Tibial nerve (tissue), 4 donors: ENCODE measurements at regions not wholly inside any gene's neighbourhood (a gene's known extent, or its start where the extent isn't known, plus 50 kb on each side); places are given as distances from the start of the nearest gene placed in this dataset.

Source experiments
- DNase-seq, 2 donors: peaks; one replicate each; pipeline ENCODE4 v3.0.0-alpha.2; 2019; ENCODE audit warnings: low spot score in 2 of 2
- H3K27ac ChIP-seq, 4 donors: fragments of 200-600 bp; sonication (generic) in 3 of 4; one replicate each; pipeline ENCODE4 v1.5.1; 2017 to 2019; ENCODE audit warnings: mild to moderate bottlenecking in 1 of 4
- H3K27me3 ChIP-seq, 2 donors: fragments of 200-600 bp; sonication (generic) in 1 of 2; one replicate each; pipeline versions ENCODE4 v1.5.1 to v1.6.0; 2017 to 2019
- H3K36me3 ChIP-seq, 3 donors: fragments of 200-600 bp; sonication (generic); one replicate each; pipeline ENCODE4 v1.5.1; 2018 to 2019
- H3K4me1 ChIP-seq, 4 donors: fragments of 200-600 bp; sonication (generic) in 3 of 4; one replicate each; pipeline ENCODE4 v1.5.1; 2017 to 2019
- H3K4me3 ChIP-seq, 4 donors: fragments of 200-600 bp; sonication (generic) in 3 of 4; one replicate each; pipeline ENCODE4 v1.5.1; 2017 to 2019; ENCODE audit warnings: mild to moderate bottlenecking in 1 of 4, moderate library complexity in 1 of 4
- H3K9me3 ChIP-seq, 4 donors: fragments of 200-600 bp; sonication (generic) in 3 of 4; one replicate each; pipeline ENCODE4 v1.5.1; 2017 to 2019
- EP300 ChIP-seq, 2 donors: sonication (generic); formaldehyde crosslinking; IDR thresholded peaks; one replicate each; pipeline ENCODE4 v1.6.1; 2017; ENCODE audit warnings: antibody characterized with exemption in 2 of 2, mild to moderate bottlenecking in 1 of 2
- POLR2A ChIP-seq, 2 donors: fragments of 450-650 bp; IDR thresholded peaks; one replicate each; pipeline ENCODE4 v1.6.1; 2017; ENCODE audit warnings: antibody characterized with exemption in 2 of 2, mild to moderate bottlenecking in 2 of 2, moderate library complexity in 2 of 2
- WGBS, 2 donors: methylation state at CpG; one replicate each; pipeline ENCODE4 v1.1.5; 2018; 5-methylcytosine and 5-hydroxymethylcytosine counted together
- TF ChIP-seq, protein P1 (sequence below), 5 experiments: fragments of 200-600 bp in 3 of 5; fragments of 450-650 bp in 2 of 5; sonication (generic) in 3 of 5; IDR thresholded peaks; one replicate each; pipeline ENCODE4 v1.5.1; 2016 to 2019; ENCODE audit warnings: antibody characterized with exemption in 5 of 5, mild to moderate bottlenecking in 3 of 5, moderate library complexity in 2 of 5

GRCh38 chr2:181190711-181191110, 210.3 kb downstream of the UBE2E3 start:
- Histone ChIP-seq H3K27me3 (no peaks in the 10 kb centered on the region), H3K27ac (no peak overlapping the region), H3K4me3 (no peak overlapping the region), H3K9me3 (no peaks in the 10 kb centered on the region), H3K36me3 (no peaks in the 10 kb centered on the region), H3K4me1 (no peaks in the 10 kb centered on the region)
- no peak for DNase-seq
- TF ChIP-seq, protein P1, sequence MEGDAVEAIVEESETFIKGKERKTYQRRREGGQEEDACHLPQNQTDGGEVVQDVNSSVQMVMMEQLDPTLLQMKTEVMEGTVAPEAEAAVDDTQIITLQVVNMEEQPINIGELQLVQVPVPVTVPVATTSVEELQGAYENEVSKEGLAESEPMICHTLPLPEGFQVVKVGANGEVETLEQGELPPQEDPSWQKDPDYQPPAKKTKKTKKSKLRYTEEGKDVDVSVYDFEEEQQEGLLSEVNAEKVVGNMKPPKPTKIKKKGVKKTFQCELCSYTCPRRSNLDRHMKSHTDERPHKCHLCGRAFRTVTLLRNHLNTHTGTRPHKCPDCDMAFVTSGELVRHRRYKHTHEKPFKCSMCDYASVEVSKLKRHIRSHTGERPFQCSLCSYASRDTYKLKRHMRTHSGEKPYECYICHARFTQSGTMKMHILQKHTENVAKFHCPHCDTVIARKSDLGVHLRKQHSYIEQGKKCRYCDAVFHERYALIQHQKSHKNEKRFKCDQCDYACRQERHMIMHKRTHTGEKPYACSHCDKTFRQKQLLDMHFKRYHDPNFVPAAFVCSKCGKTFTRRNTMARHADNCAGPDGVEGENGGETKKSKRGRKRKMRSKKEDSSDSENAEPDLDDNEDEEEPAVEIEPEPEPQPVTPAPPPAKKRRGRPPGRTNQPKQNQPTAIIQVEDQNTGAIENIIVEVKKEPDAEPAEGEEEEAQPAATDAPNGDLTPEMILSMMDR (IDR thresholded peaks at IDR 0.05): no peak
- TF ChIP-seq EP300 (IDR thresholded peaks at IDR 0.05) (no peak), POLR2A (IDR thresholded peaks at IDR 0.05) (no peak)
- WGBS, 2 donors: 20 to 21% methylated on average over 1 of the region's 1 CpG

DNA sequence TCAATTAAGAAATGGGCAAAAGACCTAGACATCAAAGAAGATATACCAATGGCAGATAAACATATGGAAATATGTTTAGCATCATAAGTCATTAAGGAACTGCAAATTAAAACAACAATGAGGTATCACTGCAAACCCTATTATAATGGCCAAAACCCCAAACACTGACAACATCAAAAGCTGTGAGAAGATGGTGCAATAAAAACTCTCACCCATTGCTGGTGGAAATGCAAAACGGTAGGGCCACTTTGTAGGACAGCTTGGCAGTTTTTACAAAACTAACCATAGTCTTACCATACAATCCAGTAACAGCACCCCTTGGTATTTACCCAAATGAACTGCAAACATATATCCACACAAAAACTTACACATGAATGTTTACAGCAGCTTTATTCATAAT, 213.1 kb downstream of the UBE2E3 start:
- DNase-seq: no peak
- no peaks in the 10 kb centered on the region for H3K36me3 ChIP-seq
- H3K4me3 ChIP-seq: no peak overlapping the region
- H3K4me1 ChIP-seq: no peaks in the 10 kb centered on the region
- H3K27ac ChIP-seq: no peak overlapping the region
- WGBS, 2 donors: 65 to 73% methylated on average over 1 of the region's 1 CpG
- H3K9me3 ChIP-seq: no peaks in the 10 kb centered on the region
- TF ChIP-seq POLR2A (IDR thresholded peaks at IDR 0.05): no peak
- TF ChIP-seq EP300 (IDR thresholded peaks at IDR 0.05): no peak
- TF ChIP-seq, protein P1 (IDR thresholded peaks at IDR 0.05): no peak
- no peaks in the 10 kb centered on the region for H3K27me3 ChIP-seq

DNA sequence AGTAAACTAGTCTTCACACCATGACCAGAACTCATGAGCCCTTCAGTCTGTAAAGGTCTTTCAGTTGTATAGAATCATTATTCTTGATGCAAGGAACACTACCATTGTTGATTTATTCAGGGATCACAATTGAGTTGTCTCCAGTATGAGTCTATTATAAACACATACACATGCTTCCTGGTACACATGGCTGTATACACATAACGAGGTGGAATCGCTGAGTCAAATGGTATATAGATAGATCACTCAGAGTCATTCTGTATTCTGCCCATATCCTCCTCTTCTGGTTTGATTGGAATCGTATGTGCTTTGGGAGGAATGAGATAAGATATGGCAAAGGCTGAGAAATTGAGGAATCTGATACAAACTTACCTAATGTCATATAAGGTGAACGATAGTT, 216.0 kb downstream of the UBE2E3 start:
- no peak overlapping the region for H3K27ac ChIP-seq
- no peaks in the 10 kb centered on the region for H3K9me3 ChIP-seq
- DNase-seq: no peak
- no peaks in the 10 kb centered on the region for H3K27me3 ChIP-seq
- WGBS, 2 donors: 88 to 91% methylated on average over 4 of the region's 4 CpGs
- H3K36me3 ChIP-seq: no peaks in the 10 kb centered on the region
- no peaks in the 10 kb centered on the region for H3K4me1 ChIP-seq
- no peak overlapping the region for H3K4me3 ChIP-seq
- TF ChIP-seq POLR2A (IDR thresholded peaks at IDR 0.05) (no peak), EP300 (IDR thresholded peaks at IDR 0.05) (no peak)
- TF ChIP-seq, protein P1 (IDR thresholded peaks at IDR 0.05): no peak

- no peak overlapping the region for H3K27ac ChIP-seq
- H3K4me3 ChIP-seq: no peak overlapping the region
- no peaks in the 10 kb centered on the region for H3K4me1 ChIP-seq
- 84 to 86% methylated on average over 3 of the region's 3 CpGs for WGBS, 2 donors
- H3K9me3 ChIP-seq: no peaks in the 10 kb centered on the region
- no peaks in the 10 kb centered on the region for H3K36me3 ChIP-seq
- no peak for TF ChIP-seq EP300 (IDR thresholded peaks at IDR 0.05)
- TF ChIP-seq, protein P1 (IDR thresholded peaks at IDR 0.05): no peak
- no peak for TF ChIP-seq POLR2A (IDR thresholded peaks at IDR 0.05)
- no peaks in the 10 kb centered on the region for H3K27me3 ChIP-seq
- no peak for DNase-seq
These were observed 216.8 kb downstream of the UBE2E3 start for GRCh38 chr2:181197140-181197760.

- 79 to 83% methylated on average over 1 of the region's 1 CpG for WGBS, 2 donors
- no peak for DNase-seq
- Histone ChIP-seq H3K4me1 (no peaks in the 10 kb centered on the region), H3K27ac (no peak overlapping the region), H3K27me3 (no peaks in the 10 kb centered on the region), H3K36me3 (no peaks in the 10 kb centered on the region), H3K4me3 (no peak overlapping the region), H3K9me3 (no peaks in the 10 kb centered on the region)
- no peak for TF ChIP-seq POLR2A (IDR thresholded peaks at IDR 0.05)
- TF ChIP-seq EP300 (IDR thresholded peaks at IDR 0.05): no peak
- TF ChIP-seq, protein P1 (IDR thresholded peaks at IDR 0.05): no peak
These were observed 217.9 kb downstream of the UBE2E3 start for GRCh38 chr2:181198183-181198864.
